OCI-LY1 (cell line): ENCODE measurements at regions not wholly inside any gene's neighbourhood (a gene's known extent, or its start where the extent isn't known, plus 50 kb on each side); places are given as distances from the start of the nearest gene placed in this dataset.

ENCODE experiments used
- CTCF ChIP-seq: fragments of 200-600 bp; sonication (generic), shearing (Covaris generic); IDR thresholded peaks from 2 replicates; pipeline ENCODE4 v1.5.1; 2017; ENCODE audit warnings: mild to moderate bottlenecking, antibody characterized with exemption, low read length, moderate library complexity, mixed read lengths
- EZH2 ChIP-seq: fragments of 200-600 bp; sonication (generic), shearing (Covaris generic); IDR thresholded peaks from 2 replicates; pipeline ENCODE4 v1.8.0; 2017; ENCODE audit warnings: borderline replicate concordance, mixed run types, mild to moderate bottlenecking, antibody characterized with exemption, low read length, moderate library complexity, mixed read lengths

- TF ChIP-seq EZH2 (no peak), CTCF (no peak)
Observed at GRCh38 chr18:59967878-59968277, 68.1 kb downstream of the PMAIP1 start.
